ENCODE measurements at regions not wholly inside any gene's neighbourhood (a gene's known extent, or its start where the extent isn't known, plus 50 kb on each side); places are given as distances from the start of the nearest gene placed in this dataset.

GRCh38 chr2:59882822-59883221, 670.6 kb downstream of the BCL11A start:
- TF ChIP-seq, protein P1, sequence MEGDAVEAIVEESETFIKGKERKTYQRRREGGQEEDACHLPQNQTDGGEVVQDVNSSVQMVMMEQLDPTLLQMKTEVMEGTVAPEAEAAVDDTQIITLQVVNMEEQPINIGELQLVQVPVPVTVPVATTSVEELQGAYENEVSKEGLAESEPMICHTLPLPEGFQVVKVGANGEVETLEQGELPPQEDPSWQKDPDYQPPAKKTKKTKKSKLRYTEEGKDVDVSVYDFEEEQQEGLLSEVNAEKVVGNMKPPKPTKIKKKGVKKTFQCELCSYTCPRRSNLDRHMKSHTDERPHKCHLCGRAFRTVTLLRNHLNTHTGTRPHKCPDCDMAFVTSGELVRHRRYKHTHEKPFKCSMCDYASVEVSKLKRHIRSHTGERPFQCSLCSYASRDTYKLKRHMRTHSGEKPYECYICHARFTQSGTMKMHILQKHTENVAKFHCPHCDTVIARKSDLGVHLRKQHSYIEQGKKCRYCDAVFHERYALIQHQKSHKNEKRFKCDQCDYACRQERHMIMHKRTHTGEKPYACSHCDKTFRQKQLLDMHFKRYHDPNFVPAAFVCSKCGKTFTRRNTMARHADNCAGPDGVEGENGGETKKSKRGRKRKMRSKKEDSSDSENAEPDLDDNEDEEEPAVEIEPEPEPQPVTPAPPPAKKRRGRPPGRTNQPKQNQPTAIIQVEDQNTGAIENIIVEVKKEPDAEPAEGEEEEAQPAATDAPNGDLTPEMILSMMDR (IDR thresholded peaks at IDR 0.05; ENCODE audit: poor library complexity, severe bottlenecking) = no peak
- TF ChIP-seq, protein P2, sequence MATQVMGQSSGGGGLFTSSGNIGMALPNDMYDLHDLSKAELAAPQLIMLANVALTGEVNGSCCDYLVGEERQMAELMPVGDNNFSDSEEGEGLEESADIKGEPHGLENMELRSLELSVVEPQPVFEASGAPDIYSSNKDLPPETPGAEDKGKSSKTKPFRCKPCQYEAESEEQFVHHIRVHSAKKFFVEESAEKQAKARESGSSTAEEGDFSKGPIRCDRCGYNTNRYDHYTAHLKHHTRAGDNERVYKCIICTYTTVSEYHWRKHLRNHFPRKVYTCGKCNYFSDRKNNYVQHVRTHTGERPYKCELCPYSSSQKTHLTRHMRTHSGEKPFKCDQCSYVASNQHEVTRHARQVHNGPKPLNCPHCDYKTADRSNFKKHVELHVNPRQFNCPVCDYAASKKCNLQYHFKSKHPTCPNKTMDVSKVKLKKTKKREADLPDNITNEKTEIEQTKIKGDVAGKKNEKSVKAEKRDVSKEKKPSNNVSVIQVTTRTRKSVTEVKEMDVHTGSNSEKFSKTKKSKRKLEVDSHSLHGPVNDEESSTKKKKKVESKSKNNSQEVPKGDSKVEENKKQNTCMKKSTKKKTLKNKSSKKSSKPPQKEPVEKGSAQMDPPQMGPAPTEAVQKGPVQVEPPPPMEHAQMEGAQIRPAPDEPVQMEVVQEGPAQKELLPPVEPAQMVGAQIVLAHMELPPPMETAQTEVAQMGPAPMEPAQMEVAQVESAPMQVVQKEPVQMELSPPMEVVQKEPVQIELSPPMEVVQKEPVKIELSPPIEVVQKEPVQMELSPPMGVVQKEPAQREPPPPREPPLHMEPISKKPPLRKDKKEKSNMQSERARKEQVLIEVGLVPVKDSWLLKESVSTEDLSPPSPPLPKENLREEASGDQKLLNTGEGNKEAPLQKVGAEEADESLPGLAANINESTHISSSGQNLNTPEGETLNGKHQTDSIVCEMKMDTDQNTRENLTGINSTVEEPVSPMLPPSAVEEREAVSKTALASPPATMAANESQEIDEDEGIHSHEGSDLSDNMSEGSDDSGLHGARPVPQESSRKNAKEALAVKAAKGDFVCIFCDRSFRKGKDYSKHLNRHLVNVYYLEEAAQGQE (IDR thresholded peaks at IDR 0.05; ENCODE audit: borderline replicate concordance) = no peak
- TF ChIP-seq POLR2AphosphoS5 (IDR thresholded peaks at IDR 0.05) = no peak
